ENCODE measurements at regions not wholly inside any gene's neighbourhood (a gene's known extent, or its start where the extent isn't known, plus 50 kb on each side); places are given as distances from the start of the nearest gene placed in this dataset.

DNA sequence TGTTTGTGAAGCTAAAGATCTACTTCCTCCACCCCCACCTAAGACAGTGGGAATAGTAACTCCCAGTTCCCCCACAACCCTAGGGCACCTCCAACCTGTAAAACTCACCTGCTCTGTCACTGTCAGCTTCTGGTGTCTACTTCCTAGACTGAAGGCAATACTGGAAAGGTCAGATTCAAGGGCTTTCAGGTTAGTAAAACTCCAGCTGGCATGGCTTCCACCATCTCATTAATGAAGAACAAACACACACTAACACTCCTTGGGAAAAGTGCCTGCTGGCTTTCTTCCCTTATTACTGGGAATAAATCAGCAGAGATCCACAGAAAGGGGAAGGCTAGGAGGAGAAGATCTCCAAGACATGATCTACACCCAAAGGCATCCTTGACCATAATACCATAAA lies 109.9 kb downstream of the TMEM174 start:
- H2BK120ac ChIP-seq (ENCODE audit: low read depth, low read length, poor library complexity, severe bottlenecking), result no peak overlapping the region
- Mint-ChIP-seq H3K27ac (no peak overlapping the region), H3K4me1 (peaks cover 19 to 25% of the 10 kb centered on the region in 2 experiments), H3K4me3 (no peak overlapping the region), H3K9me3 (peaks cover 3 to 5% of the 10 kb centered on the region in 2 experiments; a peak in 1 of 5 replicates), H3K36me3 (ENCODE audit: insufficient read depth in 1 of 3, low read depth in 3 of 3) (peaks cover 0 to 1% (median 0%) of the 10 kb centered on the region in 3 experiments; a peak in 1 of 7 replicates), H3K27me3 (ENCODE audit: low read depth) (peaks cover 27% of the 10 kb centered on the region)
- no peak for DNase-seq
- H3K18ac ChIP-seq (ENCODE audit: insufficient read length, low read depth, low read length), result no peak overlapping the region
- no peak overlapping the region for H2BK20ac ChIP-seq (ENCODE audit: low read depth, low read length, poor library complexity, severe bottlenecking)
- no peaks in the 10 kb centered on the region for H3K27me3 ChIP-seq (ENCODE audit: insufficient read depth, low read length)
- no peak overlapping the region for H2BK5ac ChIP-seq (ENCODE audit: insufficient read length, low read length)
- no peak overlapping the region for H3K56ac ChIP-seq (ENCODE audit: insufficient read length, low read depth, low read length)
- no peak overlapping the region for H3K27ac ChIP-seq (ENCODE audit: insufficient read length, low read depth, low read length)
- TF ChIP-seq, protein P1, sequence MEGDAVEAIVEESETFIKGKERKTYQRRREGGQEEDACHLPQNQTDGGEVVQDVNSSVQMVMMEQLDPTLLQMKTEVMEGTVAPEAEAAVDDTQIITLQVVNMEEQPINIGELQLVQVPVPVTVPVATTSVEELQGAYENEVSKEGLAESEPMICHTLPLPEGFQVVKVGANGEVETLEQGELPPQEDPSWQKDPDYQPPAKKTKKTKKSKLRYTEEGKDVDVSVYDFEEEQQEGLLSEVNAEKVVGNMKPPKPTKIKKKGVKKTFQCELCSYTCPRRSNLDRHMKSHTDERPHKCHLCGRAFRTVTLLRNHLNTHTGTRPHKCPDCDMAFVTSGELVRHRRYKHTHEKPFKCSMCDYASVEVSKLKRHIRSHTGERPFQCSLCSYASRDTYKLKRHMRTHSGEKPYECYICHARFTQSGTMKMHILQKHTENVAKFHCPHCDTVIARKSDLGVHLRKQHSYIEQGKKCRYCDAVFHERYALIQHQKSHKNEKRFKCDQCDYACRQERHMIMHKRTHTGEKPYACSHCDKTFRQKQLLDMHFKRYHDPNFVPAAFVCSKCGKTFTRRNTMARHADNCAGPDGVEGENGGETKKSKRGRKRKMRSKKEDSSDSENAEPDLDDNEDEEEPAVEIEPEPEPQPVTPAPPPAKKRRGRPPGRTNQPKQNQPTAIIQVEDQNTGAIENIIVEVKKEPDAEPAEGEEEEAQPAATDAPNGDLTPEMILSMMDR (conservative IDR thresholded peaks at IDR 0.05), result no peak
- H4K20me1 ChIP-seq (ENCODE audit: control insufficient read depth, insufficient read depth, insufficient read length), result no peaks in the 10 kb centered on the region
- no peak overlapping the region for H3T11ph ChIP-seq (ENCODE audit: low read length)
- no peak overlapping the region for H2BK15ac ChIP-seq (ENCODE audit: low read depth, low read length)
- no peak overlapping the region for H3K14ac ChIP-seq (ENCODE audit: insufficient read depth, low read length)
- H2BK12ac ChIP-seq (ENCODE audit: insufficient read length, low read depth, low read length), result no peak overlapping the region
- H3K4me1 ChIP-seq (ENCODE audit: insufficient read depth, low read length), result peaks cover 6% of the 10 kb centered on the region; the same call in 1 of the 2 replicates
- no peaks in the 10 kb centered on the region for H3K23me2 ChIP-seq (ENCODE audit: insufficient read length, low read depth, low read length, poor library complexity, severe bottlenecking)
- H4K8ac ChIP-seq (replicated peaks; ENCODE audit: insufficient read length, low read depth, low read length), result no peak overlapping the region
- no peak overlapping the region for H4K91ac ChIP-seq (ENCODE audit: insufficient read length, low read depth, low read length)
- no peak overlapping the region for H3K4ac ChIP-seq (ENCODE audit: low read depth, low read length)
- H3K79me2 ChIP-seq (ENCODE audit: insufficient read depth, low read length), result no peaks in the 10 kb centered on the region
- H4K5ac ChIP-seq (ENCODE audit: insufficient read length, low read depth, low read length), result no peak overlapping the region
- no peak overlapping the region for H3K4me2 ChIP-seq (ENCODE audit: insufficient read depth, insufficient read length, low read length)
- no peak overlapping the region for H2AK5ac ChIP-seq (ENCODE audit: insufficient read length, low read length)
- no peaks in the 10 kb centered on the region for H3K9me3 ChIP-seq (ENCODE audit: control insufficient read depth, low read depth, low read length)
- no peak overlapping the region for H3K23ac ChIP-seq (ENCODE audit: insufficient read length, low read depth, low read length)
- no peaks in the 10 kb centered on the region for H3K79me1 ChIP-seq (ENCODE audit: insufficient read depth, low read depth, low read length, poor library complexity, severe bottlenecking)
- H3K9ac ChIP-seq (ENCODE audit: extremely low read depth, insufficient read length, low read length), result no peak overlapping the region
- no peak overlapping the region for H2AFZ ChIP-seq (ENCODE audit: low read length)

Data from H9 (cell line).